ENCODE measurements at regions not wholly inside any gene's neighbourhood (a gene's known extent, or its start where the extent isn't known, plus 50 kb on each side); places are given as distances from the start of the nearest gene placed in this dataset.
"Not testable (repeated sequence)": the region's sequence is repeated elsewhere in the genome, so short reads cannot be mapped to it uniquely, and the experiment has no call there.

DNA sequence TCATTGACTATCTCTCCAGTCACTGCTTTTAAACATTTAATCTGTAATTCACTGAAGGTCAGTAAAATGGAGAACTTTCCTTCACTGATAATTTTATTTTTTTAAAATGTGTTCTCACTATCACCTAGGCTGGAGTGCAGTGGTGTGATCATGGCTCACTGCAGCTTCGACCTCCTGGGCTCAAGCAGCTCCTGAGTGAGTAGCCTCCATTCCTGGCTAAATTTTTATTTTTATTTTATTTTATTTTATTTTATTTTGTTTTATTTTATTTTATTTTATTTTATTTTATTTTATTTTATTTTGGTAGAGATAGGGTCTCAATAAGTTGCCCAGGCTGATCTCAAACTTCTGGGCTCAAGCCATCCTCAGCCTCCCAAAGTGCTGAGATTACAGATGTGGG, 446.5 kb downstream of the TAFA4 start:
- not testable (repeated sequence) for H3K4me1 Mint-ChIP-seq (ENCODE audit: low read depth); H3K36me3 Mint-ChIP-seq (ENCODE audit: low read depth); H3K27me3 Mint-ChIP-seq; H3K4me3 Mint-ChIP-seq; H3K27ac Mint-ChIP-seq; DNase-seq; H3K9me3 Mint-ChIP-seq

DNA sequence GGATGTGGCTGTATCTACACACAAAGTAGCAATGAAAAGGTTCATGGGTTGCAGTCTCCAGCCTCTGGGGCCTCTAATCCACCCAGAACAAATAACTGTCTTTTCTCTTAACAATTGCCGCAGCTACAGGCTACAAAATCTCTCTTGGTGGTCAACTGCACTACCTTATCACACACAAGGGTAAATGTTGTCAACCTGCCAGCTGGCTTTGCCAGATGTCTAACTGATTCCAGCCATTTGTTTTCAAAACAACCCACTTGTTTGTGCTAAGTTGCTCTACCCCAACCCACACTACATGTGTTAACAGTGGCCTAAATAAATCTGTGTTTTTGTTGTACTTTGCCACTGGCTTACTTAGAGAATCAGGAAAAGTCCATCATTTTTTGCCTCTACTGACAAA, 447.3 kb downstream of the TAFA4 start:
- Mint-ChIP-seq H3K4me1 (ENCODE audit: low read depth) (no peaks in the 10 kb centered on the region), H3K4me3 (no peak overlapping the region), H3K27me3 (no peaks in the 10 kb centered on the region), H3K36me3 (ENCODE audit: low read depth) (peaks cover 3% of the 10 kb centered on the region), H3K27ac (no peak overlapping the region), H3K9me3 (no peaks in the 10 kb centered on the region)
- no peak for DNase-seq

DNA sequence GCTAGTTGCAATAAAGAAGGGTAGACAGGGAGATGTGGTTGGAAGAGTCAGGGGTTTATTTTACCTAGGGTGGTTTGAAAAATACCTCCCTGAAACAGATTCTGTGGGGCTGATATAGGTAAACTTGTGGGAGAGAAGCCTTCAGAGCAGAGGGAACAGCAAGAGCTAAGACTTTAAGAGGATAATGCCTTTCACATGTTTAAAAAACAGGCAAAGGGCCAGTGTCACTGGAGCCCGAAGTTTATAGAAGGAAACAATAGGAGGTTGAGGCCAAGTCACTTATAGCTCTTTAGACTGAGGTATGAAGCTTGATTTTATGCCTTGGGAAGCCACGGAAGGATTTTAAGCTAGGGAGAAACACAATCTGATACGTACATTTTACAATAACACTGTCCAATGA, 448.7 kb downstream of the TAFA4 start:
- H3K9me3 Mint-ChIP-seq = no peaks in the 10 kb centered on the region
- no peak overlapping the region for H3K27ac Mint-ChIP-seq
- no peak for DNase-seq
- no peaks in the 10 kb centered on the region for H3K27me3 Mint-ChIP-seq
- H3K36me3 Mint-ChIP-seq (ENCODE audit: low read depth) = peaks cover 3% of the 10 kb centered on the region
- no peak overlapping the region for H3K4me3 Mint-ChIP-seq
- H3K4me1 Mint-ChIP-seq (ENCODE audit: low read depth) = no peaks in the 10 kb centered on the region

DNA sequence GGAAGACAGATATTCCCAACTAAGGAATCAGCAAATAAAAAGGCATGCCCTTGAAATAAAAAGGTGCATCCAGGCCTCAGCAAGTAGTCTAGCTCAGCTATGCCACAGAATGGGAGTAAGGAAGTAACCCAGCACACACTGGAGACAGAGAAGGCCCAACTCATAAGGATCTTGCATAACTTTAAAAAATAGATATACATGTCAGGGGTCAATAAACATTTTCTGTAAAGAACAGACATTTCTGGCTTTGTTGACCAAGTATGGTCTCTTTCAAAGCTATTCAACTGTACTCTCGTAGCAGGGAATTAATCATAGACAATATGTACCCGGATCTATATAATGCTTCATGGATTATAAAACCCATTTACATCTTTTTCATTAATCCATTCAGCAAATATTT, 449.3 kb downstream of the TAFA4 start:
- Mint-ChIP-seq H3K36me3 (ENCODE audit: low read depth) (peaks cover 2% of the 10 kb centered on the region), H3K4me1 (ENCODE audit: low read depth) (no peaks in the 10 kb centered on the region), H3K4me3 (no peak overlapping the region), H3K27me3 (no peaks in the 10 kb centered on the region), H3K9me3 (no peaks in the 10 kb centered on the region), H3K27ac (no peak overlapping the region)
- DNase-seq = no peak

DNA sequence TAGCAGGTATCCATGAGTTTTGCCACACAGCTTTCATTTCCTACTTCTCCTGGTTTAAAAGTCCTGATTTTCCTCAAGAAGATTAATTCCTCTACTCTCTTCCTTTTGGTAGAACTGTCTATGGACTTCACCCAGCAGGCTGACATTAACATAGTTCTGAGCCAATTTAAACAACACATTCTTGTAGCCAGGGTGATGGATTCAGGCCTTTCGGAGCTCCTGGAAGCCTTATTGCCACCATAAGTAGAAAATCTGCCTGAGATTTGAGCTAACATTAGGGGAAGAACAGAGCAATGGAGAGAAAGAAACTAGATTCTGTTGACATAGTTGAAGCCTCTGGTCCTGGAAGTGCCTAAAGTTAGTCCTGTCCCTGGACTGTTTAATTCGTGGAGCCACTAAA, 449.8 kb downstream of the TAFA4 start:
- no peaks in the 10 kb centered on the region for H3K4me1 Mint-ChIP-seq (ENCODE audit: low read depth)
- H3K4me3 Mint-ChIP-seq = no peak overlapping the region
- H3K27ac Mint-ChIP-seq = no peak overlapping the region
- H3K27me3 Mint-ChIP-seq = no peaks in the 10 kb centered on the region
- no peaks in the 10 kb centered on the region for H3K36me3 Mint-ChIP-seq (ENCODE audit: low read depth)
- no peaks in the 10 kb centered on the region for H3K9me3 Mint-ChIP-seq
- no peak for DNase-seq

DNA sequence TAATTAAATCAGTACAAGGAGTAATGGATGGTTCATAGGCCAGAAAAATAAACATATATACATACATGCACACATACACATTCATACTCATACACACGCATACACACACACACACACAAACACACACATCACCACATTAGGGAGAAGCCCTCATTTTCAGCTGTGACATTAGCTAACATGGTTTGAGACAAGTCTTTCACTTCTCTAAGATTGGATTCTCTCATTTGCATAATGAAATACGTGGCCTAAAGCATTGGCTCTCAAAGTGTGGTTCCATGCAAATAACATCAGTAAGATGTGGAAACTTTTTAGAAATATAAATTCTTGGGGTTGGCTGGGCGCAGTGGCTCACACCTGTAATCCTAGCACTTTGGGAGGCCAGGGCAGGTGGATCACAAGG, 452.6 kb downstream of the TAFA4 start:
- Mint-ChIP-seq H3K27me3 (no peaks in the 10 kb centered on the region), H3K36me3 (ENCODE audit: low read depth) (no peaks in the 10 kb centered on the region), H3K4me1 (ENCODE audit: low read depth) (no peaks in the 10 kb centered on the region), H3K27ac (no peak overlapping the region), H3K4me3 (no peak overlapping the region), H3K9me3 (no peaks in the 10 kb centered on the region)
- no peak for DNase-seq

DNA sequence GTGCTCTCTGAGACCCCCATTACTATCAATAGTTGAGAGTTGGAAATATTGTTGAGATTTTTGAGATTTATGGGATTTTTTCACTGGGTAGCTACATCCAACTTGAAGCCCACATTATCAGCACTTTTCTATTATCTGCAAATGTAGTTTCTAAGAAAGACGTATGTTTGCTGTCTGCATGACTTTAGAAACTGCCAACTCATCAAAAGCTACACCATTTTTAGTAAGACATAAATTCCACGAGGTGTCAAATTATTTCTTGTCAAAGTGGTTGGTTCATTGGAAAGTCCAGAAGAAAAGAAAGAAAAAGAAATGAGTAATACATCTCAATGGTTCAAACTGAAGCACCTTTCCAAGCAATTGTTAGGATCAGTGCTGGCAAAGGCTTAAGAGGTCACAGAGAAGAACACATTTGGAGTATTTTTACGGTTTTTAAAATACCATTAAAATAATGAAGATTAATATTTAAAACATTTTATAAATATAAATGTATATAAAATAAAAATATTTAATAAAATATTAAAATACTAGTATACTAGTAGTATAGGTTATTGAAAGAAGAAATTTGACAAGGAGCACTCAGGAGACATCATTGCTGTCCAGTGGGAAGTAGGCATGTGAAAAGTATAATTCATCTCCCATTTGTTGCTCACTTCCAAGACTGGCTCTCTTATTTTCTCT, 463.5 kb downstream of the TAFA4 start:
- Mint-ChIP-seq H3K27ac (no peak overlapping the region), H3K4me3 (no peak overlapping the region), H3K27me3 (no peaks in the 10 kb centered on the region), H3K4me1 (ENCODE audit: low read depth) (no peaks in the 10 kb centered on the region), H3K9me3 (no peaks in the 10 kb centered on the region), H3K36me3 (ENCODE audit: low read depth) (peaks cover 2% of the 10 kb centered on the region)
- DNase-seq = no peak

DNA sequence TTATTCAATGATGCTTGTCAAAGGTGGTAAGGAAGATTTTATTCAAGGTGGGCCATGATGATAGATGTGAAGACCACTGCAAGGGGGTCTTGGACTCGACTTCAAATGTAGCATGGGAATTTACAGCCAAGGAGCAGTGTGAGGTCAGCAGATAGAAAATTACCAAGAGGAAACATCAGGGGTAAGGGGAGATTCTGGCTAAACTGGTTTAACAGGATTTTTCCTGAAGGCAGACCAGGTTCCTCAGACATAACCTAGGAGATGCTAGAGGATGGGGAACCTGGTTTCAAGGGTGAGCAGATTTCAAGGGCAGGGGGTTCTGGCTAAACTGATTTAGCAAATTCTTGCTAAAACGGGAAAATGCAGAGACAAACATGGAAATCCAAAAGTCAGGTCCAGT, 464.9 kb downstream of the TAFA4 start:
- peaks cover 2% of the 10 kb centered on the region for H3K36me3 Mint-ChIP-seq (ENCODE audit: low read depth)
- no peaks in the 10 kb centered on the region for H3K9me3 Mint-ChIP-seq
- no peak overlapping the region for H3K27ac Mint-ChIP-seq
- no peaks in the 10 kb centered on the region for H3K27me3 Mint-ChIP-seq
- no peak overlapping the region for H3K4me3 Mint-ChIP-seq
- H3K4me1 Mint-ChIP-seq (ENCODE audit: low read depth) = no peaks in the 10 kb centered on the region
- no peak for DNase-seq

DNA sequence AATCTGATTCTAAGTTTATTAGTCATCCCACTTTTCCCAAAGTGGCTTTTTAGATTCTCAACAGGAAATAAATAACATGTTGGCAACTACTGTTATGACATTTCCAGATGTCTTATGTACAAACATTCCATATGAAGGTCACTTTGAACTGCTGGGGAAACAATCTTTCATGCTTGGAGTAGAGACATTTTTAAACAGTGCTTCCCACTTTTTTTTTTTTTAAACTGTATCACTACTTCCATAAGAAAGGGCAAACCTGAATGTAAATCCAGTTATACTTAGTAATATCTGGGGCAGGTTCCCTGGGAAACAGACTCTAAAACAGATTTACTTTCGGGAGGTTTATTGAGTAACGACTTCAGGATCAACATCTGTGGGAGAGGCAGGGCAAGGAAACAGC, 473.8 kb downstream of the TAFA4 start:
- H3K27me3 Mint-ChIP-seq = no peaks in the 10 kb centered on the region
- H3K36me3 Mint-ChIP-seq (ENCODE audit: low read depth) = peaks cover 6% of the 10 kb centered on the region
- no peaks in the 10 kb centered on the region for H3K4me1 Mint-ChIP-seq (ENCODE audit: low read depth)
- H3K4me3 Mint-ChIP-seq = no peak overlapping the region
- DNase-seq = no peak
- no peak overlapping the region for H3K27ac Mint-ChIP-seq
- peaks cover 6% of the 10 kb centered on the region for H3K9me3 Mint-ChIP-seq

DNA sequence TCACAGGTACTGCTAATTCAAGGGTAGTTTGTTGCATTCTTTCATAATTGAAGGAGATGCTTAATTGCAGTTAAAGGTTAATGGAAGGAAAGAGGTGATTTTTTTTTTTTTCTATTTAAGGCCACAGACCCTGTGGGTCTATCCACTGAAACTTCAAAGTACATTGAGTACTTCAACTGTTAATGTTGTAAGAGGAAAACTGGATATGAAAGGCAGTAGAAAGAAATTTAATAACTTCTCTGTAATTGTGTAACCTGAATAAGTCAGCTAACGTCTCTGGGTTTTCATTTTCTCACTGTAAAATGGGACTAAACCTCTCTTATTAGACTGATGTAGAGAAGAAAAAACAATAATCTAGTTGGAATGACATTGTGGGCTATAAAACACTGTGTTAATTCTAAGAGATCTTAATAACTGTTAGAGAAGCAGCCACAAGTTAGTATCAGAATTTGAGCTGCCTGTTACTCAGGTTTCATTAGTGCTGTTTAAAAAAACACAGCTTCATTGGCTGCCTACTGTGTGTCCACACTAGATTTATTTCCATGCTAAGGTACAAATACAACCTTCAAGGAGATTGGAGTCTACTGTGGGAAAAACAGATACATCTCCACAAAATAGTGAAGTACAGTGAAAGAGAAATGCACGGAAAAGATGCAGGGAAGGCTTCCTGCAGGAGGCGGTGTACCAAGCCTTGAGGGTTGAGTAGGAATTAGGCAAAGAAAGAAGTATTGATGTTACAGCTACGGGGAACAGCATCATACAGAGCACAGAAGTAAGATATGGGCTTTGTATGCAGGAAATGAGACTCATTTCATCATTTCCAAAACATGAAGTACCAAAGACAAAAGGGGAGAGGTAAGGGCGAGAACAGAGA, 483.6 kb downstream of the TAFA4 start:
- Mint-ChIP-seq H3K27me3 (no peaks in the 10 kb centered on the region), H3K27ac (no peak overlapping the region), H3K4me1 (ENCODE audit: low read depth) (no peaks in the 10 kb centered on the region), H3K4me3 (no peak overlapping the region), H3K9me3 (no peaks in the 10 kb centered on the region), H3K36me3 (ENCODE audit: low read depth) (no peaks in the 10 kb centered on the region)
- DNase-seq = no peak

DNA sequence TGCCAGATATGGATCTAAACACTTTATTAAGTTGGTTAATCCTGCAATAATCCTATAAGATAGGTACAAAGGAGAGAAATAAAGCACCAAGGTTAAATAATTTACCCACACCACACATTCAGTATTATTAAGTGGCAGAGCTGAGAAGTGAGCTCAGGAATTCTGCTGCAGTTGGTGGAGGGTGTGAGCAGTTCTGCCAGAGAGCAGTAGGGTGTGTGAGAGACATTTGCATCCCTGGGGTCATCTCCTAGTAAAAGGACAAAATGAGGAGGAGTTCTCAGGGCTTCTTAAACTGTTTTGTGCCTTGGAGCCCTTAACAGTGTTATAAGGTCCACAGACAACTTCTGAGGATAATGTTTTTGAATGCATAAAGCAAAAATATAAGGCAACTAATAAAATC, 484.5 kb downstream of the TAFA4 start:
- no peaks in the 10 kb centered on the region for H3K9me3 Mint-ChIP-seq

DNA sequence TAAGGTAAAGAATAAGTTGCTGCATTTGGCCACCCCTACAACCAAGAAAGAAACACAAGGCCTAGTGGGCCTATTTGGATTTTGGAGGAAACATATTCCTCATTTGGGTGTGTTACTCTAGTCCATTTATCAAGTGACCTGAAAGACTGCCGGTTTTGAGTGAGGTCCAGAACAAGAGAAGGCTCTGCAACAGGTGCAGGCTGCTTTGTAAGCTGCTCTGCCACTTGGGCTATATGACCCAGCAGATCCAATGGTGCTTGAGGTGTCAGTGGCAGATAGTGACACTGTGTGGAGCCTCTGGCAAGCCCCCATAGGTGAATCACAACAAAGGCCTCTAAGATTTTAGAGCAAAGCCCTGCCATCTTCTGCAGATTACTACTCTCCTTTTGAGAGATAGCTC, 491.3 kb downstream of the TAFA4 start:
- Mint-ChIP-seq H3K9me3 (no peaks in the 10 kb centered on the region), H3K27ac (no peak overlapping the region), H3K27me3 (no peaks in the 10 kb centered on the region)

More for the DNA sequence above, 484.5 kb downstream of the TAFA4 start:
- H3K4me3 Mint-ChIP-seq = no peak overlapping the region
- H3K27ac Mint-ChIP-seq = no peak overlapping the region
- no peaks in the 10 kb centered on the region for H3K36me3 Mint-ChIP-seq (ENCODE audit: low read depth)
- no peaks in the 10 kb centered on the region for H3K27me3 Mint-ChIP-seq
- DNase-seq = no peak
- no peaks in the 10 kb centered on the region for H3K4me1 Mint-ChIP-seq (ENCODE audit: low read depth)

DNA sequence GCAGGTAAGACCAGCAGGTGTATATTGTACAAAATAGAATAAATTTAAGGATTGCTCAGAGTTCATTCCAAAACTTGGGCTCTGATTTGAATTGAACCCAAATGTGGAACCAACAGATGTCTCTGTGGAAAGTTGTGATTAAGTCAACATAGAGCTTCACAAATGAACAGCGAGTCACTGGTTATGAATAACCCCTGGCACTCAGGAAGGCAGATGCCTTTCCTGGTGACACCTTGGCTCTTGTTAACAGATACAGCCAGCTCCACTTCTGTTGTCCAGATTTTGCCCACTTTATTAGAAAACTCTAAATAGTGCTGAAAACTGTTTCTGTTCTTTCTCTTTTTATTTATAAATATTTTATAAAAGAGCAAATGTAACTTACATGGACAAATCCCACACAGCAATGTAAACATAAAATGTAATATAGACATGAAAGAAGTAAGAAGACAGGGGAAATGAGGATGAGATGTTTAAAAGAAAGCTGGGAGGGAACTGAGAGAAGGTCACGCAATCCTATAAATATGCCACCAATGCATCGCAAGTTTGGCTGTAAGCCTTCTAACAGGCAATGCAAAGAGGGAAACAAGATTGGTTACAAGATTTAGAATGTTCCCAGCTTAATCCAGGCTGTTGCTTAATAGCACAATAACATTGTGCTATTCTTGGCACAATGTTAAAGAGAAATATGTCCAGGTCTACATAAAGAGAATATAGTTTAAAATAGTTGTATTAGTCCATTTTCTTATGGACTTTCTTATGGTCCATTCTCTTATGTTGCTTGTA, 495.5 kb downstream of the TAFA4 start:
- no peak for DNase-seq
- Mint-ChIP-seq H3K4me3 (no peak overlapping the region), H3K27ac (no peak overlapping the region), H3K36me3 (ENCODE audit: low read depth) (no peaks in the 10 kb centered on the region), H3K27me3 (no peaks in the 10 kb centered on the region), H3K9me3 (no peaks in the 10 kb centered on the region), H3K4me1 (ENCODE audit: low read depth) (no peaks in the 10 kb centered on the region)

More for the DNA sequence above, 491.3 kb downstream of the TAFA4 start:
- no peak for DNase-seq
- Mint-ChIP-seq H3K36me3 (ENCODE audit: low read depth) (no peaks in the 10 kb centered on the region), H3K4me1 (ENCODE audit: low read depth) (no peaks in the 10 kb centered on the region), H3K4me3 (no peak overlapping the region)

DNA sequence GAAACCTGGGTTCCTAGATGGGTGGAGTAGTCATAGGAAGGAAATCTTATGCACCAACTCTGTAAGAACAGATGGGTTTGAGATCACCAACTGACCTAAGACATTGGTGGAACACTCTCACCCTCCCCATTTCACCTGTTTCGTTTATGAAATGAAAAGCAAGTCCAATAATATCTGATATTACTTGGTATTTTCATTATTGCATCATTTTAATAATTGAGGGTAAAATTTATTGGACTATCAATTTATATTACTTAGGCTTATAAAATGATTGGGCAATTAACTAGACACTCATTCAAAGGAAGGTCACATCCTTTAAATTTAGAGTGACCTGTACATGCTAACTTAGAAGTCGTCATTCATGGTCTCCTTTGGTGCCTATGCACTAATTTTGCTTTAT, 503.9 kb downstream of the TAFA4 start:
- H3K4me1 Mint-ChIP-seq (ENCODE audit: low read depth) = no peaks in the 10 kb centered on the region
- H3K27ac Mint-ChIP-seq = no peak overlapping the region
- no peak for DNase-seq
- H3K27me3 Mint-ChIP-seq = no peaks in the 10 kb centered on the region
- no peak overlapping the region for H3K4me3 Mint-ChIP-seq
- H3K36me3 Mint-ChIP-seq (ENCODE audit: low read depth) = no peaks in the 10 kb centered on the region
- H3K9me3 Mint-ChIP-seq = no peaks in the 10 kb centered on the region
